Osteoblast (primary cell): ENCODE measurements at regions not wholly inside any gene's neighbourhood (a gene's known extent, or its start where the extent isn't known, plus 50 kb on each side); places are given as distances from the start of the nearest gene placed in this dataset.

Experiments
- DNase-seq: peaks from one replicate; pipeline ENCODE4 v3.0.0; 2011; ENCODE audit warnings: low spot score, mixed read lengths; ENCODE audit not compliant: insufficient read length; ENCODE audit errors: missing footprints
- H2AFZ ChIP-seq: 2 replicates; pipeline ENCODE4 v1.6.0; 2011; ENCODE audit warnings: mild to moderate bottlenecking, low read length
- H3K27ac ChIP-seq: 2 replicates; pipeline ENCODE4 v1.5.1; 2011; ENCODE audit warnings: mild to moderate bottlenecking, low read depth, low read length, moderate library complexity
- H3K27me3 ChIP-seq: 2 replicates; pipeline ENCODE4 v1.6.0; 2012; ENCODE audit warnings: mild to moderate bottlenecking, control low read depth, inconsistent platforms, low read length, moderate library complexity; ENCODE audit not compliant: insufficient read depth
- H3K36me3 ChIP-seq: 2 replicates; pipeline ENCODE4 v1.5.1; 2011; ENCODE audit warnings: mild to moderate bottlenecking, low read length, control low read depth, moderate library complexity; ENCODE audit not compliant: insufficient read depth
- H3K4me1 ChIP-seq: 2 replicates; pipeline ENCODE4 v1.5.1; 2011; ENCODE audit warnings: mild to moderate bottlenecking, low read length, control low read depth, moderate library complexity; ENCODE audit not compliant: insufficient read depth
- H3K4me2 ChIP-seq: 2 replicates; pipeline ENCODE4 v1.6.0; 2011; ENCODE audit warnings: mild to moderate bottlenecking, low read length; ENCODE audit not compliant: insufficient read depth
- H3K4me3 ChIP-seq: fragments of 200-600 bp; sonication (generic); 3 replicates; pipeline ENCODE4 v1.5.1; 2012; ENCODE audit warnings: mild to moderate bottlenecking, low read length, inconsistent platforms; ENCODE audit not compliant: insufficient read depth
- H3K79me2 ChIP-seq: 2 replicates; pipeline ENCODE4 v1.6.0; 2012; ENCODE audit warnings: mild to moderate bottlenecking, low read length, control low read depth, inconsistent platforms; ENCODE audit not compliant: insufficient read depth
- H3K9me3 ChIP-seq: 2 replicates; pipeline ENCODE4 v1.5.1; 2011; ENCODE audit warnings: low read depth, low read length, control low read depth
- H4K20me1 ChIP-seq: 2 replicates; pipeline ENCODE4 v1.6.0; 2012; ENCODE audit warnings: mild to moderate bottlenecking, low read length, control low read depth; ENCODE audit not compliant: insufficient read depth
- CTCF ChIP-seq: IDR thresholded peaks from 2 replicates; pipeline ENCODE4 v1.5.1; 2011; ENCODE audit warnings: mild to moderate bottlenecking, low read depth, low read length, moderate library complexity; ENCODE audit errors: extremely low read depth

DNA sequence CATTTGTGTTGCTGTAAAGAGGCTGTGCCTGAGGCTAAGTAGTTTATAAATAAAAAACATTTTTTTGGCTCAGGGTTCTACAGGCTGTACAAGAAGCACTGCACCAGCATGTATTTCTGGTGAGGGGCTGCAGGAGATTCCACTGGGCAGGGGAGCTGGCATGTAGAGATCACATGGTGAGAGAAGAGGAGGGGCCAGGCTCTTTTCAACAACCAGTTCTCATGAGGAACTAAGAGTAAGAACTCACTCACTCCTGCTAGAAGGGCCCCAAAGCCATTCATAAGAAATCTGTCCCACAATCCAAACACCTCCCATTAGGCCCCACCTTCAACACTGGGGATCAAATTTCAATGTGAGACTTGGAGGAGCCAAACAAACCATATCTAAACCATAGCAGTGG, 214.9 kb upstream of the LMCD1 start:
- no peak overlapping the region for H3K4me2 ChIP-seq
- no peaks in the 10 kb centered on the region for H3K36me3 ChIP-seq
- no peak for DNase-seq
- H3K4me1 ChIP-seq: no peaks in the 10 kb centered on the region
- H3K27me3 ChIP-seq: no peaks in the 10 kb centered on the region
- H3K79me2 ChIP-seq: no peaks in the 10 kb centered on the region
- no peak overlapping the region for H2AFZ ChIP-seq
- no peak overlapping the region for H3K27ac ChIP-seq
- no peaks in the 10 kb centered on the region for H4K20me1 ChIP-seq
- H3K9me3 ChIP-seq: no peaks in the 10 kb centered on the region
- no peak overlapping the region for H3K4me3 ChIP-seq
- TF ChIP-seq CTCF: no peak

DNA sequence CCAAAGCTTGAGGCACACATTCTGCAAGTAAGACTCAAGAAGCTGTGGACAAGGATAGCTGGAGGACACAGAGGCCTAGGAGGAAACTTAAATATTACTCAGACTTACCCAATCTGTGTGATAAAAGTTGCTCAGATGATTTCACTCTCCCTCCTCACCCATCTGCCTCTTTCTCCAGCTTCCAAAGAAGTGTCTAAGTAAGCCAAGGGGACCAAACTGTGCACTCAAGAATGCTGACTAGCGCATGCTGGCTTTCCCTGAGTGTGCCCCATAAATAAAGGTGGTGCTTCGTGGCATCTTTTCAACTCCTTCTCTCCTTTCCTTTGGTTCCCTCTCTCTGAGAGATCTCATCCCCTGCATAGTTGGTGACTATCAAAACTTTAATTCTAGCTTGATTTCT, 211.0 kb upstream of the LMCD1 start:
- H2AFZ ChIP-seq: no peak overlapping the region
- H3K4me2 ChIP-seq: no peak overlapping the region
- no peaks in the 10 kb centered on the region for H3K27me3 ChIP-seq
- H3K79me2 ChIP-seq: no peaks in the 10 kb centered on the region
- no peaks in the 10 kb centered on the region for H4K20me1 ChIP-seq
- no peaks in the 10 kb centered on the region for H3K36me3 ChIP-seq
- H3K27ac ChIP-seq: no peak overlapping the region
- H3K4me1 ChIP-seq: no peaks in the 10 kb centered on the region
- H3K4me3 ChIP-seq: no peak overlapping the region
- TF ChIP-seq CTCF: no peak
- no peak for DNase-seq
- H3K9me3 ChIP-seq: no peaks in the 10 kb centered on the region

DNA sequence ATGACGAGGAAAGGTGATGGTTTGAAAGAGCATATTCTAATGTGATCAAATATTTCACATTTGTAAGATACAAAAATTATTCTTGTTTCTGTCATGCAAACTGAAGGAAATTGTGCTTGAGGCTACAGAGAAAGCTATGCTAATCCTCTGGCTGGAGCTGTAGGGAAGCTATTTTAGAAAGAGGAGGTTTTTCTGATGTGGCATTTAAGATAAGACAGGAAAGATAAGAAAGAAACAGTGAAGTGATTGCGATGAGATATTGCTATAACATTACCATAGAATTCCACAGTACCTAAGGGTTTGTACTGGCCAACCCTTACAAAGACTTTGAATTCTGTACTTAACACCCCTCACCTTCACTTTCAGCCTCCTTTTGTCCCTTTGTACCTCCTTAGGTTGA, 205.2 kb upstream of the LMCD1 start:
- Histone ChIP-seq H3K4me2 (no peak overlapping the region), H3K79me2 (no peaks in the 10 kb centered on the region), H3K4me3 (no peak overlapping the region), H3K36me3 (no peaks in the 10 kb centered on the region), H4K20me1 (no peaks in the 10 kb centered on the region), H3K27ac (no peak overlapping the region), H3K4me1 (no peaks in the 10 kb centered on the region), H3K9me3 (no peaks in the 10 kb centered on the region), H3K27me3 (peaks cover 3% of the 10 kb centered on the region), H2AFZ (no peak overlapping the region)
- TF ChIP-seq CTCF: no peak
- DNase-seq: no peak

DNA sequence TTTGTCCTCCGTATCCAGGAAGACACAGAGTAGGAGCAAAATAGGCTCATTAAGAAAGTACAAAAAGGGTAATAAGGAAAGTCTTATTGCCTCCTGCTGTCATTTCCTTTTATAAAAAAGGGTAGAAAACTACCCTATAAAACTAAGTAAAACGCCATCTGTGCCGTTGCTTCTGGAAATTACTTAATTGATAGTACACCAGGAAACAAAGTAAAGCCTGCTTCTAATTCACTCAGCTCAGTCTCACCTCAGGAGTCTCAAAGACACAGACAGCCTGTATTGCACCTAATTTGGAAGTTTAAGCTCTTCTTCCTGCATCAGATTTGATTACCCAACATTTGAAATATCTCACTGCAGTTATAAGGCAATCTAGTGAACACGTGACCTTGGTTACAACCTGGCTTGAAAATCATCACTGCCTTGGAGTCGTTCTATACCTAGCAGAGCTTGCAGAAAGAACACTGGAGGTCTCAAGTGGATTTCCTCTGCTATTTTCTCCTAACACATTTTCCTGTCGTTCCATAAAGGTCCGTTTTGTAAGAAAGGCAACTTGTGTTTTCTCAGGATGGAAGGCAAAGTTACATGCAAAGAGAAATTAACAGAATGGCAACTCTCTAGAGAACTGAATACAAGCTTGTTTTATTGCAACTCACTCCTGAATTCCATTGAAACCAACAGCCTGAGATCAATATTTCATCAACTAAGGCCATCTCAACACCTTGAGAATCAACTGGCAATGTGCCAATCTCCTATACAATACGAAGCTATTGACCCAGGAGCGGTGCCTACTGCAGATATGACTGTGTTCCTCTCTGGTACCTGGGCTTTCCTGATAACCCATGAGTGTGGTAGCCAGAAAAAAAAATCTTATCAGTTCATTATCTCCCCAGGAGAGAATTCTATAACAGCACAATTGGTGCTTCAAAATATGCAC, 203.3 kb upstream of the LMCD1 start:
- DNase-seq: no peak
- no peak overlapping the region for H3K4me3 ChIP-seq

More for the DNA sequence above, 203.3 kb upstream of the LMCD1 start:
- H3K9me3 ChIP-seq: no peaks in the 10 kb centered on the region
- H3K4me2 ChIP-seq: no peak overlapping the region
- no peaks in the 10 kb centered on the region for H3K4me1 ChIP-seq
- H4K20me1 ChIP-seq: no peaks in the 10 kb centered on the region
- H3K27ac ChIP-seq: no peak overlapping the region
- peaks cover 3% of the 10 kb centered on the region for H3K27me3 ChIP-seq
- no peak for TF ChIP-seq CTCF
- no peaks in the 10 kb centered on the region for H3K36me3 ChIP-seq
- no peak overlapping the region for H2AFZ ChIP-seq
- H3K79me2 ChIP-seq: no peaks in the 10 kb centered on the region
